Activated CD4-positive, alpha-beta T cell treated with anti-CD3 and anti-CD28 coated beads, Interleukin-2, Interleukin-6, amounts not matched to agents 100 ng/mL and 50 ng/mL, durations not matched to agents 16 hours and 8 hours (primary cell): ENCODE measurements at regions not wholly inside any gene's neighbourhood (a gene's known extent, or its start where the extent isn't known, plus 50 kb on each side); places are given as distances from the start of the nearest gene placed in this dataset.

Source experiments
- DNase-seq: peaks from one replicate; pipeline ENCODE4 v3.0.0-alpha.2; 2020

DNA sequence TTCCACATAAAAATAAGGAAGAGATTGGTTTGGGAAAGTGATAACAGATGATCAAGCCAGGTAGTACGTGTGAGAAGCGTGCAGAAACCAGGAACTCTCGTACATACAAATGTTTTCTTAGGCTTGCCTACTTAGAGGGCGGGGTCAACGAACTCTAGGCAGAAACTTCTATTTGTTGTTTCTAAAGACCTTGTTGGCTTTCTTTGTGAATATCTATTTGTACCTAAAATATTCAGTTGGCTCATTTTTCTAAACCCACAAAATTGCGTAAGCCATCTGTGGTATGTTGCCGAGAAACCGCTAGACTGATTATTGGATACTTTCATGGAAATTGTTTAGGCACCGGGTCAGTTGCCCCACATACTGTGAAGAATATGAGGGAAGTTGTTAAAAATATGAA, 458.5 kb downstream of the MAT2B start:
- no peak for DNase-seq

DNA sequence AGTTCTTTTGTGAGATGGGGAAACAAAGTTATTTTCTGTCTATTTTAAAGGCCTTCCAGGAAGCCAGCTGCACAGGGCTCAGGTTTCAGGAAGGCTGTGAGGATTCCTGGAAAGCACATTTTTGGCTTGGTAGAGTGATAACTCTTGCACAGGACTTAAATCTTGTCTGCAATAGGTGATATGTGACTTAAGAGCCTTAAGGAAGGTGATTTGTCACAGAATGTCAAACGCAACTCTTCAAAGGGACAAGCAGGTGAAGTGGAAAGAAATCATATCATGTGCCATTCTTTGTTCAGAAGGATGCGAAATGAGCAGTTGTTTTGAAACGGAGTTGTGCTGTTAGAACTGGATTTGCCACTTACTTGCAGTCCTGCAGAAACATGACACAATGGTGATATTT, 459.3 kb downstream of the MAT2B start:
- no peak for DNase-seq

DNA sequence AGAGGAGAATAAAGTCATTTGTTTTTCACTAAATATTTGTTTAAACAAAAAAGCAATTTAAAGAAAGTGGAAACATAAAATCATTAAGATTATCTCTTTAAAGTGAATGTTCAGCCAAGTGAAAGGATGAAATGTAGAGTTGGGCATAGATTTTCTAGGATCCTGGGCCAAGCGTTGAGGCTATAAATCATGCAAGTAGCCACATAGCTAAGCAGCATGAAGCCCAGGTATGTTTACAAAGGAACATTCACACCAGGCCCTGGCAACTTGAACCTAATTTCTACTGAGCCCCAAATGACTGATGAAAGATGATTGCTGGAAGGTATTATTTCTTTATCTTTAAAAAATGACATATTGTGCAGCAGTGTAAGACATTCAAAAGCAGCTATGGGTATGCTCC, 461.8 kb downstream of the MAT2B start:
- no peak for DNase-seq

DNA sequence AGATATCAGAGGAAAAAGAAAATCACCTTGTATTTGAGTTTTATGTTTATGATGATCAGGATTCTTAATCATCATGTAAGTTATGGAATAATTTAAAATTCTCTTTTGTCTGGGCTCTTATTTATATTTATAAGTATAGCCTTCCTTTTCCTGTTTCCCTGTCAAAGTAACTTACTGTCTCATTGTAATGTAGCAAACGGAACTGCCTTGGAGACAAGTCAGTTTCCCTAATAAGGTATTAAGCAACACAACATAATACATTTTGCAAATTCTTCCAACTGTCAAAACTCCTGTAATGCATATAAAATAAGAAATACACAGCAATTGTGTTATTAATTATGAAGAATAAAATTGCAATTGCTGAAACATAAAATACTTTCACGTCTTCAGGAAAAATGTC, 463.2 kb downstream of the MAT2B start:
- DNase-seq = no peak

DNA sequence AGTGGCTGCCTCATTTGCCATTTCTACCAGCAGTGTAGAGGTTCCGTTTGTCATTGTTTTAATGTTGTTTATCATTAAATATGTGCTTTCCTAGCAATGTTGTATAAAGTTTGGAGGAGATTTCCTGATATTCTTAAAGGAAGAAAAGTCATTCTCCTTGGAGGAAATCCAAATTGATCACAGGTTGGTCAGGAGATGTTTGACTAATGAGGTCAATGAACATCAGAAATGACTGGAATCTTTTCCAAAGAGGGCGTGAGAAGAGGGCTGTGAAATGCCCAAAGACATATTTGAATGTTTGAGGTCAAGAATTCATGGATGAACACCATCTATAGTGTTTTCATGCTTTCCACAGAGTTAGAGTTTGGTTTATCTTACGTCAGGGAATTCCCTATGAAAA, 471.3 kb downstream of the MAT2B start:
- no peak for DNase-seq

DNA sequence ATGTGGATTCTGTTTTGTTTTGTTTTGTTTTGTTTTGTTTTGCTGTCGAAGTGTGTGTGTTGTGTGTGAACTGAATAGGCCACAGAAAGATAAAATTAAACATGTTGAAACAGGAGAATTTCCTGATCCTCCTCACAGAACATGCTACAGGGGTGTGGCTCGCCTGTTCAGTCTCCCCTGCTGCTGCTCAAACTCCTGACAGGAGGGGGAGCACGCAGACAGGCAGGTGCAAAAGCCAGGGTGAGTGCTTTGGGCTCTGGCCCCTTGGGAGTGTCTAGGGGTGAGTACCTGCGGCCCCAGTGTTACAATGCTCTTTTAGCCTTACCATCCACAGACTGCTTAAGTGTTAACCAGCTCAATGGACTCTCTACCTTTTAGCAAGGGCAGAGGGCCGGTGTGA, 473.5 kb downstream of the MAT2B start:
- no peak for DNase-seq

DNA sequence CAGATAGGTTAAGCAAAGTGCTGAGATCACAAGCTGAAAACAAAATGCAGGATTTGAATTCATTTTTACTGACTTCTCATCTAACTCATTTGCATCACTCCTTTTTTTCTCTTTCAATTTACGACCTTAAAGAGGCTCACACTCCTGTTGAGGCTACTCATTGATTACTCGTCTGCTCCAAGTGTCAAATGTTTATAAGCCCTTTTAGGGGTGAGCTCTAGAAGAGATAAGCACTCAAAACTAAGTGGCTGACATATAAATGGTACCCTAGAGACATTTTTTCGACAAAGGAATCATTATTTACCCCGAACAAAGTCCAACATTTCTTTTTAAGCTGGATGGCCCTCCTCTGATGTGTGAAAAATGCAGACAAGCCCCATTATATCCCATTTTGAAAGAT, 483.1 kb downstream of the MAT2B start:
- no peak for DNase-seq

DNA sequence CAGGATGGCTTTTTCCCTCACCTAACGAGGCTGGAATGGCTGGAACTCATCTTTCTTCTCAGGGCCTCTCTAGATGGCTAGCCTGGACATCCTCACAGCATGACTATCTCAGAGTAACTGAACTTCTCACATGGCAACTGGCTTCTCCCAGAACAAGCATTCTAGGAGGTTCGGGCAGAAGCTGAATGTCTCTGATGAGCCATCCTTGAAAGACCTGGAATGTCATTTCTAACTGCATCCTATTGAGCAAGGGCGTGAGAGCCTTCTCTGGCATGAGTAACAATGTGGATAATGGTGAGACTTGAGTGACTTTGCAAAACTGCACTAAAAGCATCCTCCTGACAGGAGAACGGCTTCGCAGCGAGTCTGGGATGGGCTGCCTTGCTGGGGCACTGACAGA, 487.7 kb downstream of the MAT2B start:
- no peak for DNase-seq

DNA sequence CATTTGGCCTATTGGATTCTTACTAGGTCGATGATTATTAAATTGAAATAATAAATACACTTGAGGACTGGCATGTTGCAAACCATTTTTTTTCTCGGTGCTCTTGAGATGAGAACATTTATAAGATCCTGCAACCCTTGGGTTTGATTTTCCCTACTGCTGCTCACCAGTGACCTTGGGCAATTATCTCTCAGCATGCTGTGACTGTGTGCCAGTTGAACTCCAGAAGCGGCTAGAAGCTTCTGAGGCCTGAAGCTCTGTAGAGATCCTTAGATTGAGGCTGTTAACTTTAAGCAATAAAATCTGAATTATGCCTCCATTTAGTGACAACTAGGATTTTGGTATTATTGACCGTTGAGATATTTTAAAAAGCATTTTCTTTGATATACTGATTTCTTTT, 489.8 kb downstream of the MAT2B start:
- no peak for DNase-seq

DNA sequence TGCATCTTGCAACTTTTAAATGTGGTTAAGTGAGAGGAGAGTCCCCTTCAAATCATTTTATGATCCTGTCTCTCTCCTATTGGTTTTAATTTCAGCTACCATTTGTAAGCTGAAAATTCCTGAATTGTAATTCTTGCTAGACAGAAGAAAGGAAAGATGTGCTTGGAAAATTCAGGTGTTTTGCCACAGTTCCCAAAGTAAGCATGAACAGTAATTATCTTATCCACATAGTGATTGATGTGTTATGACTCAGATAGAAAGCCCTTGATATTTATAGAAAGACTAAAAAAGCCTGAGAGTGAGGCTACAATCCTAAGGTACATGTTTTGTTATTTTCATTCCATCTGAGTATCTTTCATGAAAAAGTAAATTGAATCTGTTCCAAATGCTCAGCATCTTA, 492.5 kb downstream of the MAT2B start:
- no peak for DNase-seq

DNA sequence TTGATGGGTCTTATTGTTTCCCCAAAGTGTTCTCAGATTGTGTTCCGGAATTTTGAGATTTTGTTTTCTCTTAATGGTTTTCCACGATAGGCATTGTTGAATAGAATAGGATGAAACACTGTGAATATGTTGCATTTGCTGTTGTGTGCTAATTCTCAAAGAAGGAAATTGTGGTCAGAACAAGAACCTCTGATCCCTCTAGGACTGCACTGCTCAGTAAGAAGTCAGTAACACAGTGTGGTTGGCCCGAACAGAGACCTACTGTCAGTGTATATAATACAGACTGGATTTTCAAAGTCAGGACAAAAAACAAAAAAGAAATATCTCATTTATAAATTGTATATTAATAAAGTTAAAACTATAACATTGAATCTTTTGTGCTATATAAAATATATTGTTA, 494.8 kb downstream of the MAT2B start:
- no peak for DNase-seq

DNA sequence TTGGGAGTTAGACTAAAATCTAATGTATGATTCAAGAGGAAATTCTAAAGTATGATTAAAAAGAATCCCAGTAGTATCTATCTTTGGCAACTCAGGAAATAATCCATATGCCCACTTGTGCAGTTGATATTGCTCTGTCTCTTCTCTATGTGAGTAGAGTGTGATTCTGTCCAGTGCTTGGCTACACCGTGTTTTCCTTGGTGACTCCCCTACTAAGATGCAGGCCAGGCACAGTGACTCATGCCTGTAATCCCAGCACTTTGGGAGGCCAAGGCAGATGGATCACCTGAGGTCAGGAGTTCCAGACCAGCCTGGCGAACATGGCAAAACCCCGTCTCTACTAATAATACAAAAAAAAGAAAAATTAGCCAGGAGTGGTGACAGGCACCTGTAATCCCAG, 495.4 kb downstream of the MAT2B start:
- no peak for DNase-seq

DNA sequence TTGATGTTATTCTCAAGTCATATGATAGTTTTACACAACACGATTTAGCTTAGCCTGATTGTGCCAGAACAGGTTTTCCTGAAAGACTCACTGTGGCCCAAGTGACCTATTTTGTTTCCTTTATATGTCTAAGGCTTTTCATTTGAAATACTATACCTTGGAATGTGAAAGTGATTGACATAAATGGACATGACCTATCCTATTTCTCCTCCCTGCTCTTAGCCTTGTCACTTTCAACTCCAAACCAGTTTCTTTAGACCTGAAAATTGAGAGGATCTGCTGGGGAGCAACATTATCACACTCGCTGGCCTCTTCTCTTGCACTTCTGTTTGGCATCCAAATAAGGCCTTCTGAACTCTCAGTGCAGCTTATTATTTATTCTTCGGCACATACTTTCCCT, 496.8 kb downstream of the MAT2B start:
- no peak for DNase-seq

DNA sequence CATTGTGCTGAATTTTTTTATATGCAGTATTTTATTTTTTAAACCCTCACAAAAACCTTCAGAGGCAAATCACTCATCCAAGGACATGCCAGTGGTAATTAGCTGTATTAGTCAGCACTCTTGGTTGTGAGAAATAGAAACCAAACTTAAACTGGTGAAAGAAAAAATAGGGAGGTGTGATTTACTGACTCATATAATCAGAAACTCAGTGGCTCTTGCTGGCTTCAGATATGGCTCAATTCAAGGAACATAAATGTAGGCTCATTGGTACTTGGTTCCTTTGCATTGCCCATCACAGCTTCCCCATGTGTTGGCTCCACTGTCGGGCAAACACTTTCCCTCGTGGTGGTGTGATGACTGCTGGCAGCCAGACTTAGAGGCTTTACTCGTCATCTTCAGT, 497.2 kb downstream of the MAT2B start:
- DNase-seq = peak; percentile 43

DNA sequence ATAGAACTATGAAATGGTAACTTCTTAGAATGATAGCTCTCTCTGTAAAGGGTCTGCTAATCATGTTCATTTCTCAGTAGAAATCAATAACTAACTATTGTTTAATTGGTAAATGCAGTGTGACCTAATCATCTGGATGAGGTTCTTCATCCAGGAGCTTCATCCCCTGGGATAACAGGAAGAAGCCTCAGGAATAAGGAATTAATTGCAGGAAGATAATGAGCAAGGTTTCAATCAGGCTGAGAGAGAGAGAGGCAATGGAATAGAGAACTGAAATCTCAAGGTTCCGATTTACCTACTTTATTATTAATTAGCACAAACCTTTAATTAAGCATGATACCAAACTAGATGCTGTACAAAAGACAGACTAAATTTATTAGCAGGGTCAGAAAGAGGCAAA, 499.7 kb downstream of the MAT2B start:
- DNase-seq = no peak

DNA sequence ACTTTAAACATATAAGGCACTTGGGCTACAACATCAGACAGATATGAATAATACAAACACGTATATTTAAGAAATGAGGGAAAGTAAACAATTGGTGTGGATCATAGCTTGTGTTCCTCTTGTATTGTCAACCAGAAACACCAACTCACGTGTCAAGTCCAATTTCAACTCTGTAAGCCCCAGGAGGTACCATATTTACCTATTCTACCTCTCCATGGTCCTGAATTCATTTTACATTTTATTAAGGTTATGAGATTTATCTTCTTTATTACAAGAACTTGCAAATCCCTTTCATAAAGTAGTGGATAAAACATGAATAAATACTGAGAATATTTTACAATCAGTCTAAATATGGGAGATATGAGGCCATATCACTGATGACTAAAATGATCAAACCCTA, 501.6 kb downstream of the MAT2B start:
- DNase-seq = no peak

DNA sequence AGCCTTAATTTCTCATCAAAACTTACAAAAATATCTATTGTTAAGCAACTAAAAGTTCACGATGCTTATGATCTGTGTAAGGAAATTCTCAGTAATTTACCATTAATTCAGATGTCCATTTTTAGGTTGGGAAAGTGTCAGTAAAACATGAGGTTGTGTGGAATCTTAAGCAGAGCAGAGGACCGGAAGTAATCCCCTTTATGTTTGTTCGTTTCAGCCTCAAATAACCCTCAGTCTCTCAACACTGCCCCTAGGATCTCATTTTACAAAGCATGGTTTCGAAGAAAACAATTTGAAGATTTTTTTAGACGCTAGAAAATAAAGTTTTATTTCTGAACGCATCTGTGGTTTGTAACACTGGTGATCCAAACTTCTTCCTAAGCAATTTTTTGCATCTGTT, 504.2 kb downstream of the MAT2B start:
- DNase-seq = no peak

DNA sequence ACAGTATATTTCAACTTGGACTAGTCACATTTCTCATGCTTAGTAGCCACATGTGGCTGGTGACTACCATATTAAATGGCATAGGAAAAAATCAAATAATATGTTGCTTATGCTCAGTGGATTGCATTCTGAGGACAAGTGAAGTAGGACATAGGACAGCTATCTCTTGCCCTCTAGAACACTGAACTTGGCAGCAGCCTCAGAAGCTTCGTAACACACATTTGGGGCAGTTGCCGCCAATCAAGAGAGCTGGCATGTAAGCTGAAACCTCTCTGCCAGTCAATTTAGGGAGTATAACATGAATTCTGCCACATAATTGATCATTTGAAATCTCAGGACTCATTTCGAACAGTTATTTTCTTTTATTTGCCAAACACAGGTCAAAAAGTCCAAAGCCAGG, 505.5 kb downstream of the MAT2B start:
- DNase-seq = no peak

DNA sequence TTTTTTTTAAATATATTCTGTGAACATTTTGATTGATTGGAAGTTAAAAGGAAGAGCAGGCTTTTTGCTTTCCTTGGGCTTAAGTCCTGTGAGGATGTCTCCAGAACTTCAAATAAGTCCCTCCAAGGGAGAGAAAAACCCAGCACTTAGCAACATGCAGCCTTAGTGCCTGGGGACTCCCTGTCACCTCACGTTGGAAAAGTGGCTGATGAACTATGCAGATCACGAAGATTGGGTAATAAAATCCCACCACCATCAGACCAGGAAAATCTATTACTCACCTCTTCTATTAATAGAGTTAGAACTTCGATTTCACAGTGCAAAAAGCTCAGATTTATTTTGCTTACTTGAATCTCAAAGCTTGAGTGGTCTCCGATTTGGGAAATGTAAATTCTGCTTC, 507.0 kb downstream of the MAT2B start:
- no peak for DNase-seq

DNA sequence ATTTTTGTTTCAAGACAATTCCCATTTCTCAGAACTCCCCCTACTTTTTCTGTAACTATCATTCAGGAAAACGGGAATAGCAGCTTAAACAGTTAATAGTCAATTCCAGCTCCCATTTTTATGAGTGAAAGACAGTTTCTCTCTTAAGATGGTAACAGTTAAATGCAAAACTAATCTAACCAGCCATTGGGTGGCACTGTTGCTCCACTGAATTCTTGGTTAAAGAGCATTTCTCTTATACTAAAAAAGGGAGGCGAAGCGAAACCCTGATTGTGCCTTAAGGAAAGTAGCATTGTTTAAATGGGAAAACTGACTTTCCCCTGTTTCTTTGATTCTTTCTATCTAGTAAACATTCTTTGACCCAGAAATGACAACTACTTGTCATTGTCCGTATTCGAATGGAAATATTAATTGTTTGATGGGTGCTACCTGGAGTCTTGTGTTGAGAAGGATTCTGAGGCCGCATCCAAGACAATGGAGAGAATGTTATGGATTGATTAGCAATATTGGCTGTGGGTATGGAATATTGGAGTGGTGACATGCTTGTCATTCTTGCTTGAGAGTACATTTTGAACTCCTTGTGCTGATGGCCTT, 507.8 kb downstream of the MAT2B start:
- DNase-seq = peak; percentile 54

DNA sequence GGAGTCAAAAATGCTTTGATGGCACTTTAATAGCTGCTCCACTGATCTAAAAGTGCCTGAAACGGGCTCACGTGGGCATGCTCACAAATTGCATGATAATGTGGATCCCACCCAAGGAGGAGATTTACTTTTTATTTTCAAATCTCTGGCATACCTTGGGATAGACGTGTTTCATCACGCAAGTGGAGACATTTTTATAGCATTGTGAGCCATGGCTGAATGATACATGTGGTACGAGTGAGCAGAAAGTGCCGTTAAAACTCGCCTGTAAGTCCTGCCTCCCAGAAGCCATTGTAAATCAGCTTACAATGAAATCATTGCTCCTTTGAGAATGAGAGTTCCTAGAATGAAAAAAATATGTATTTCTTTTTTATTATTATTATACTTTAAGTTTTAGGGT, 514.7 kb downstream of the MAT2B start:
- no peak for DNase-seq

DNA sequence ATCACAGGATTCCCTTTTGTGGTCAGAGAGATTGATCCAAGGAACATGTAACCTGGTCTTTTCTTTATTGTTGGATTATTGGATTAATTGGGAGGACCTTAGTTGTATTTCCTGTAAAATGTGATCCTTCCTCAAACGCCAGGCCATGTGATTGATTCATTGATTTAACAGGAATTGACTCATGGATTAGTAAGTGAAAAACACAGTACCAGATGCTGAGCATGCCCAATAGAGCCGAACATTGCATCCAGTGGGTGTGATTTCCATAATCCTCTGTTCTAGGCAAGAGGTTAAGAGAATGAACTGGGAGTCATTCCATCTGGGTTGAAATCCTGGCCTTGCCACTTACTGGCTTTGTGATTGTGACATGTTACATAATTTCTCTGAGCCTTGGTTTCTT, 522.3 kb downstream of the MAT2B start:
- no peak for DNase-seq

DNA sequence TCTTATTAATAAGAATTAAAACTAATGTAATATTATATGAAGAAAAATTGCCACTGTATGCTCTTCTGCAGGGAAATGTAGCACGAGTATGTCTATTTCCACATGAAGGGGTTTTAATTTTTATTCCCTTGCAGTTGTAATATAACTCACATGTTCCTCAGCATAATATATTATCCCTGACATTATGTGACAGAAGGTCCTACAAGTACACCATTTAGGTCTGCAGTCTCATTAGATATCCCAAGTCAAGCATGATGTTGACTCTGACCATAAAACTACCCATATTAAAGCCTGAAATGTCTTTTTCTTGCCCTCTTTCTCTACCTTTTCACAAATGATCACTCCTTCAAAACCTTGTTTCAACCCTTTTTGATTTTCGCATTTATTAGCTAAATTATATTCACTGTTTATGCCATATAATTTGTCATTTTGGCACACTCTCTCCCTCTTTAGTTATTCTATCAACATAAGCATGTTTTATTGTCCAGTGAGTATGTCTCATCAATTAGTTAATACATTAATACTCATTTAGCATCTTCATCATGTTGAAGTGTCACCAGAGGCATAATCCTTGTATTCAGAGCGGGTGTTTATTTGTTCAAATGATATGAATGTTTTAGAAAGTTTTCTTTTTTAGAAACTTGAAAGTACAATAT, 532.8 kb downstream of the MAT2B start:
- DNase-seq = no peak

DNA sequence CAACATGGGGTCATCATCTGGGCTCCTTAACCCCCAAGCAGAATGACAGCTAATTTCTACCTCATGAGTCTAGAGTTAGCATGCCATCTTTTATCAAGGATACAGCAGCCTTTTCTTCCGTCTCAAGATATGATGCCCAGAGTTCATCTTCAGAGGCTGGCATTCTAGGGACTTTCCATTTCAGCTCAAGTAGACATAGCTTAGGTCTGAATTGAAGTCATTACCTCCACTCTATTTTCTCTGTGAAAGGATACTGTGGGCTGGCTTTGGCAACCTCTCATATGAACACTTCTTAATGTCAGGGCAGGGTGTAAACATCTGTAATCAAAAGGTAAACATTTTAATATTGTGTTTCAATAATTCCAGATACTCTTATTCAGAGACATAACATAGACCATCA, 535.7 kb downstream of the MAT2B start:
- DNase-seq = no peak

DNA sequence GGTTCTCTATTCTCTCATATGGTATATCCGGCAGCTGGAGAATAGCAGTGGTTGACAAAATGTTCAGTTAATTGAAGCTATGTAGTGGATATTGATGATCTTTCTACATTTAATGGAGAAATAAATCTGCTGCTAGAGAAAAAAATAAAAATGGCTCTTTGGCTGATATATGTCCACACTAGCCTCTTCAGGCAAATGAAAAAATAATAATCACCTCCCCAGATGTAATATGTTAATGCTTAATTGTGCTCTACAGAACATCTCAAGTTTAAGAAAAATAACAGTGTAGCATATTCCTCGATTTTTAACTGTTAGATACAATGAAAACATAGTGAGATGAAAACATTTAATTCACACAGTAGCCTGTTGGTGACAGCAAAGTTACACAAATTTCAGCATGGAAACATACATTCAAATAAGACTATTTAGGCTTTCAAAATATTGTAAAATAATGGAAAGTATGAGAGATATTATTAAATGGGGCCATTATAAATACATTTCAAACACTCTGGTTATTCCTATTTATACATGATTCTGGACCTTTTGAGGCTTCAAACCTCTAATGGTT, 543.0 kb downstream of the MAT2B start:
- no peak for DNase-seq
